ENCODE measurements at regions not wholly inside any gene's neighbourhood (a gene's known extent, or its start where the extent isn't known, plus 50 kb on each side); places are given as distances from the start of the nearest gene placed in this dataset.
"Not testable (repeated sequence)": the region's sequence is repeated elsewhere in the genome, so short reads cannot be mapped to it uniquely, and the experiment has no call there.

DNA sequence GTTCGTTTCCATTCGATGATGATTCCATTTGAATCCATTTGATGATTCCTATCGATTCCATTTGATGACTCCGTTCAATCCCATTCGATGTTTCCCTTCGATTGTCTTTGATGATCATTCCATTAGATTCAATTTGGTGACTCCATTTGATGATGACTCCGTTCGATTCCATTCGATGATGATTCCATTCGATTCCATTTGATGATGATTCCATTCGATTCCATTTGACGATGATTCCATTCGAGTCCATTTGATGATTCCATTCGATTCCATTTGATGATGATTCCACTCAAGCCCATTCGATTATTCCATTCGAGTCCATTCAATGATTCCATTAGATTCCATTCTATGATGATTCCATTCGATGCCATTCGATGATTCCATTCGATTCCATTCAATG lies 2730.6 kb downstream of the RPIA start:
- DNase-seq: not testable (repeated sequence)

GRCh38 chr2:91427148-91427547 lies 2735.7 kb downstream of the RPIA start:
- DNase-seq: not testable (repeated sequence)

GRCh38 chr2:91441932-91442245 lies 2750.4 kb downstream of the RPIA start:
- DNase-seq: not testable (repeated sequence)

- peak; percentile 41 for DNase-seq
These were observed 2750.9 kb downstream of the RPIA start for GRCh38 chr2:91442246-91442905.

DNA sequence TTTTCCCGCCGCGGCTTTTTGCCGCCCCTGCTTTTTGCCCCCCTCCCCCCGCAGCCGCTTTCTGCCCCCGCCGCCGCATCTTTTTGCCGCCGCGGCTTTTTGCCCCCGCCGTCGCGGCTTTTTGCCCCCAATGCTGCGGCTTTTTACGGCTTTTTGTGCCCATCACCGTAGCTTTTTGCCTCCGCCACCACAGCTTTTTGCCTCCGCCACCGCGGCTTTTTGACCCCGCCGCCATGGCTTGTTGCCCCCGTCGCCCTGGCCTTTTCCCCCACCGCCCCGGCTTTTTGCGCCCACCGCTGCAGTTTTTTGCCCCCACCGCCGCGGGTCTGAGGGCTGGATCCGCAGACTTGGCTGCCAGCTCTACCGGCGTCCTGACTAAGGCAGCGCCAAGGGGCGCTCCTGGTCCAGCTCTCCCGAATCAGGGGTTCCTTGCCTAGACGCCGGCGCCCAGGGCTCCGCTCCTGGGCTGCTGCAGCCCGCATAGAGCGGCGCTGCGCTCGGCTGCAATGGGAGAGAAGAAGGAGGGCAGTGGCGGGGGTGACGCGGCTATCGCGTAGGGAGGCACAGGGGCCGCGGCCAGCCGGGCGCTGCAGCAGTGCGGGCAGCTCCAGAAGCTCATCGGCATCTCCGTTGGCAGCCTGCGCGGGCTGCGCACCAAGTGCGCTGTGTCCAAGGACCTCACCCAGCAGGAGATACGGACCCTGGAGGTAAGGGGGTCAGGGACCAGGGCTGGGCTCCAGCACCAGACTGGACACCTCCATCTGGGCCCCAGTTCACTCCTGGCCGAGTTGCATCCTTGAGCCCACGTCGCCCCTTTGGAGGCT lies 2751.6 kb downstream of the RPIA start:
- DNase-seq: peak; percentile 43

DNA sequence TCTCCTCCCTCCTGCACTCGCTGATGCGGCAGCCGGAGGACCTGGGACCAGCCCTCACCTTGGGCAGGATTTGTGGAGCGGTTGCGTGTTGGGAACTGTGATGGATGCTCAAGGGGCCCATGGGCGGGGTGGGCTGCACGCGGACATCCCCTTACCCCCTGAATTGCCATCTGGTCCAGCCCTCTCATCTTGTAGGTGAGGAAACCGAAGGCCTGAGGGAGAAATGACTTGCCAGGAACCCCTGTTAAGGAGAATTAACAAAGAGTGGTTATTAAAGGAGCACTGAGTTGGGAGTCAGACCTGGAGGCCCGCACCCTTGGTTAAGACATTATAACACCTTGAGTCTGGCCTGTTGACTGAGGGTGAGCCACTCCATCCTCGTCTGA lies 2752.2 kb downstream of the RPIA start:
- DNase-seq: not testable (repeated sequence)

DNA sequence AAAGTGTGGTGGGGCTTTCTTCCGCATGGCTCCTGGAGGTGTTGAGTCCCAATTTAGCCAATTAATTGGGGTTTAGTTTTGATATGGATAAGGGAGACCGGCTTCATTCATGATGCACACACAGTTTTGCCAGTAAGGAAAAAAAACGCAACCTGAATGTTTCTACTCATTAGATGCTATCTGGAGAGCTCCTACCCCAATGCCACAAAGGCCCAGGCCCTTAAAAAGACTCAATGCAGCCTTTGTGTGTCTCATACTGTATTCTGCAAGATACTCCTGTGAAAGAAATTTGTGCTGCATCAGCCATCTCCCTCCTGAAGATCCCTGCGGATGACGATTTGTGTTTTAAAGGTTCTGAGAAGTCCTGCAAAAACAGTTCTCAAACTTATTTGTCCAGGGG lies 2754.2 kb downstream of the RPIA start:
- not testable (repeated sequence) for DNase-seq

- not testable (repeated sequence) for DNase-seq
These were observed 2755.0 kb downstream of the RPIA start for GRCh38 chr2:91446489-91446888.

- not testable (repeated sequence) for DNase-seq
These were observed 2755.4 kb downstream of the RPIA start for GRCh38 chr2:91446915-91447314.

DNA sequence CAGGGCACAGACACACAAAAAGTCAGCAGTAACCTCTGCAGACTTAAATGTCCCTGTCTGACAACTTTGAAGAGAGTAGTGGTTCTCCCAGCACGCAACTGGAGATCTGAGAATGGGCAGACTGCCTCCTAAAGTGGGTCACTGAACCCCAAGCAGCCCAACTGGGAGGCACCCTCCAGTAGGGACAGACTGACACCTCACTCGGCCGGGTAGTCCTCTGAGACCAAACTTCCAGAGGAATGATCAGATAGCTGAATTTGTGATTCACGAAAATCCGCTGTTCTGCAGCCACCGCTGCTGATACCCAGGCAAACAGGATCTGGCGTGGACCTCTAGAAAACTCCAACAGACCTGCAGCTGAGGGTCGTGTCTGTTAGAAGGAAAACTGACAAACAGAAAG lies 2756.0 kb downstream of the RPIA start:
- not testable (repeated sequence) for DNase-seq

GRCh38 chr2:91462292-91462691 lies 2770.8 kb downstream of the RPIA start:
- not testable (repeated sequence) for DNase-seq

DNA sequence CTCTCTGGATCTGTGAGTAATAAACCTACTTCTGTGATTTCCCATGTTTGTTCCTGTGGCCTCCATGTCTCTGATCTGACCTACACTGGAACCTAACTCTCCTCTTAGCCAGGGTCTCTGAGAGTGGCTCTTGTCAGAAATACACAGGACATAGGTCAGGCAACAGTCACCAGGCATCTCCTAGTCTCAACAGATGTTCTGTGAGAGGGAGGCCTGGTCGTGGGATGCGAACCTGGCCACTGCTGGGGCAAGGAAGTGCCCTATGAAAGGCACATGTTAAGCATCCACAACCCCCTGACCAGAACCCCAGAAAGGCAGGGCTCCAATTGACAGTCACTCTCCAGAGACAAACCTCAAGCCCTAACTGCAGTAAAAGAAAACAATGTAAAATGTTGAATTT lies 2771.5 kb downstream of the RPIA start:
- DNase-seq: not testable (repeated sequence)

GRCh38 chr2:91466780-91467363 lies 2775.4 kb downstream of the RPIA start:
- DNase-seq: not testable (repeated sequence)

GRCh38 chr2:91476244-91476935 lies 2784.9 kb downstream of the RPIA start:
- not testable (repeated sequence) for DNase-seq

DNA sequence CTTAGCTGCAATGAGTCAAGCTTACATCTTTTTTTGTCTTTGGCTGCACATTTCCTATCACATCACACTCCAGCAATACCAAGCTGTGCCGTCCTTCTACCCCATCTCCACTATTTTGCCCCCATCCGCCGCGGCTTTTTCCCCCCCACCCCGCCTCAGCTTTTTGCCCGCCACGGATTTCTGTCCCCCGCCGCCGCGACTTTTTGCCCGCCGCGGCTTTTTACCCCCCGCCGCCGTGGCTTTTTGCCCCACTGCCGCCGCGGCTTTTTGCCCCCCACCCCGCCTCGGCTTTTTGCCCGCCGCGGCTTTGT lies 2785.4 kb downstream of the RPIA start:
- peak; percentile 41 for DNase-seq

DNA sequence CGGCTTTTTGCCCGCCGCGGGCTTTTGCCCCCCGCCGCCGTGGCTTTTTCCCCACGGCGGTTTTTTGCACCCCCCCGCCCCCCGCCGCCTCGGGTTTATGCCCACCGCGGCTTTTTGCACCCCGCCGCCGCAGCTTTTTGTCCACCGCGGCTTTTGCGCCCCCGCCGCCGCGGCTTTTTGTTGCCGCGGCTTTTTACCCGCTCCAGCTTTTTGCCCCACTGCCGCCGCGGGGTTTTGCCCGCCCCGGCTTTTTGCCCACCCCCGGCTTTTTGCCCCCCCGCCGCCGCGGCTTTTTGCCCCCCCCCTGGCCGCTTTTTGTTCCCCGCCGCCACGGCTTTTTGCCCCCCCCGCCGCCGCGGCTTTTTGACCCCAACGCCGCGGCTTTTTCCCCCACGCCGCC lies 2785.8 kb downstream of the RPIA start:
- peak; percentile 48 for DNase-seq

GRCh38 chr2:91477731-91478672 lies 2786.5 kb downstream of the RPIA start:
- peak; percentile 81 for DNase-seq

- DNase-seq: peak; percentile 44
These were observed 2787.6 kb downstream of the RPIA start for GRCh38 chr2:91478851-91479718.

DNA sequence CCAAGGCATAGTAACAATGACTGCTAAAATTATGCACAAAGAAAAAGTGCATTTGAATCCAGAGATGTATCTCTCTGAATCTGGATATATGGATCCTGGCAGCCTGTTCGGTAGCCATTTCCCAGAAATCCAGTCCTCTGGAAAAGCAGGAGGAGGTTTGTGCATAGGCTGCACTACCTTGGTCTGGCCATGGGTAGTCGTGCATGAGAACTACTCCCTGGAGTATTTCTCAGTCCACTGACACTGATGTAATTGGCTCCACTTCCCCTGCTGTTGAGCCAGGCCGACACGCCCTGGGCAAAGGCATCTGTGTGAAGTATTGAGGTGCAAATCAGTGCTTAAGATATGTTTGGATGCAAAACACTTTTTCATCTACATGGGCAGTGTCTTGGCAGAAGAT lies 2793.8 kb downstream of the RPIA start:
- DNase-seq: not testable (repeated sequence)

DNA sequence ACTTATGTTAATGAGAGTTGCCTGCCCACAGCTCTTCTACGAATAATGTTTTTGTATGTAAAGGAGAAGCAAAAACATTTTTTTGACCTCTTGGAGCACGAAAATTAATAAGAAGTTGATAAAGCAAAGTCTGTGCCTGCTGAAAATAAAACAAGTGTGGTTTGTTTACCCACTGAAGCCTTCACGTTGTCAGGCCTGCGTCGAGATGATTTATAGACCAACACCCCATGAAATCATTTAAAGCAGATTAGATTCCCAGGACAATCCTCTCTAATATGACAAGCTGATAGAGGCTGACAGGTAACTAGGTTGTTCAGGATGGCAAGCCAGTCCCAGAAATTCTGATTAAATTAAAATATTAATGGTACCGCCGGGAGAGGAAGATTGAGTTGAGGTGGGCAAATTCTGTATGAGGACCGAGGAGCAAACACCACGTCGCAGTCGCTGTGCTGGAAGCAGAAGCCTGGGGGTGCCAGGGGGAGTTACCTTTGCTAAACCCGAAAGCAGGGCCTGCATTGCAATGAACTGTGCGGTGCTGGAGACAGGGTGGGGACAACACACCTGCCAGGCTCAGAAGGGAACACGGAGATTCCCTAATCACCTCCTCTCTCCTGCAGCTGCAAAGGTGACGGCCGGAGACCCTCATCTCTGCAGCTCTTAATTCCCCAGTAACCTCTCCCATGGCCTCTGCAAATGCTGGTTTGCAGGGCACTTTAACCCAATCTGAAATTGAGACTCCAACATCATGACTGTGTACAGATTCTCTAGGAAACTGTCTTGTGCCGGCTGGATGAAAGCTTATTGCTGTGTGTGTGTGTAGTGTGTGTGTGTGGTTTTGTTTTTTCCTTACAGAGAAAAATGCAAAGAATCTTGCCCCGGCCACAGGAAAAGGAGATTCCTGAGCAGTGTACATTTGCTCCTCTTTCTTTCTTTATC lies 2805.9 kb downstream of the RPIA start:
- not testable (repeated sequence) for DNase-seq
